ENCODE measurements at regions not wholly inside any gene's neighbourhood (a gene's known extent, or its start where the extent isn't known, plus 50 kb on each side); places are given as distances from the start of the nearest gene placed in this dataset.
A peak's percentile ranks its signal among the peaks of the same experiment; 100 is the strongest.

GRCh38 chr6:166056637-166057036, 111.0 kb downstream of the TBXT start (continued):
- TF ChIP-seq ZNF26 (tag by site-specific recombination; IDR thresholded peaks at IDR 0.05) (no peak), ZNF513 (tag by site-specific recombination; IDR thresholded peaks at IDR 0.05) (no peak), ZNF501 (tag by site-specific recombination; IDR thresholded peaks at IDR 0.05) (no peak), ZNF843 (tag by site-specific recombination; IDR thresholded peaks at IDR 0.05) (no peak), KLF7 (tag by site-specific recombination; IDR thresholded peaks at IDR 0.05; ENCODE audit: borderline replicate concordance) (no peak)

- TF ChIP-seq OVOL3 (tag by site-specific recombination; IDR thresholded peaks at IDR 0.05) (no peak), HOXC10 (CRISPR knock-in tag; IDR thresholded peaks at IDR 0.05) (no peak), ZNF514 (tag by site-specific recombination; IDR thresholded peaks at IDR 0.05) (no peak)
Observed at GRCh38 chr6:166055801-166056200, 111.8 kb downstream of the TBXT start.

GRCh38 chr6:166052837-166053236, 114.8 kb downstream of the TBXT start:
- no peaks in the 10 kb centered on the region for H3K36me3 ChIP-seq (ENCODE audit: control insufficient read depth in 2 of 2, insufficient read depth in 1 of 2, low read length in 2 of 2)
- no peak overlapping the region for H3K4me3 ChIP-seq (ENCODE audit: low read depth, low read length)
- ChIA-PET CTCF (interaction anchor here (0.8 kb wide), 1 partner anchor 43 kb away, joined by 3 read pairs; no protein-coding TSS in a partner anchor), POLR2A (no interaction called here)
- no peak overlapping the region for H3K27ac ChIP-seq (ENCODE audit: extremely low read depth, low read depth, low read length)
- H3K4me1 ChIP-seq (ENCODE audit: control insufficient read depth, insufficient read depth, low read length), result no peaks in the 10 kb centered on the region
- H3K9me3 ChIP-seq (ENCODE audit: control insufficient read depth, insufficient read depth, low read depth, low read length), result no peaks in the 10 kb centered on the region
- TF ChIP-seq ZSCAN4 (tag by site-specific recombination; IDR thresholded peaks at IDR 0.05), result no peak
- TF ChIP-seq ZNF510 (tag by site-specific recombination; IDR thresholded peaks at IDR 0.05; ENCODE audit: insufficient replicate concordance), result peak; percentile 22
- no peak for TF ChIP-seq ZNF311 (tag by site-specific recombination; IDR thresholded peaks at IDR 0.05; ENCODE audit: borderline replicate concordance)
- TF ChIP-seq ZNF629 (tag by site-specific recombination; IDR thresholded peaks at IDR 0.05), result no peak
- TF ChIP-seq ELK4 (IDR thresholded peaks at IDR 0.05; ENCODE audit: borderline replicate concordance, low read depth, low read length), result no peak
- no peak for TF ChIP-seq ZNF10 (tag by site-specific recombination; IDR thresholded peaks at IDR 0.05)
- TF ChIP-seq KLF9 (tag by site-specific recombination; IDR thresholded peaks at IDR 0.05; ENCODE audit: low read depth), result no peak
- no peak for TF ChIP-seq RBAK (tag by site-specific recombination; IDR thresholded peaks at IDR 0.05)
- peak; percentile 78; the same call in 1 of the 2 replicates for TF ChIP-seq TRIM28 (IDR thresholded peaks at IDR 0.05; ENCODE audit: borderline replicate concordance, low read length)
- peak; percentile 94 for TF ChIP-seq ZNF558 (tag by site-specific recombination; IDR thresholded peaks at IDR 0.05)
- no peak for TF ChIP-seq ZBTB44 (tag by site-specific recombination; IDR thresholded peaks at IDR 0.05)
- peak; percentile 83; the same call in 1 of the 2 replicates for TF ChIP-seq ZNF626 (tag by site-specific recombination; IDR thresholded peaks at IDR 0.05)
- TF ChIP-seq PATZ1 (tag by site-specific recombination; IDR thresholded peaks at IDR 0.05), result no peak
- TF ChIP-seq ZNF280D (tag by site-specific recombination; IDR thresholded peaks at IDR 0.05), result peak; percentile 86; the same call in 1 of the 2 replicates

More at GRCh38 chr6:166055801-166056200, 111.8 kb downstream of the TBXT start:
- Histone ChIP-seq H3K36me3 (ENCODE audit: control insufficient read depth in 2 of 2, insufficient read depth in 1 of 2, low read length in 2 of 2) (no peaks in the 10 kb centered on the region), H3K27ac (ENCODE audit: extremely low read depth, low read depth, low read length) (no peak overlapping the region), H3K4me1 (ENCODE audit: control insufficient read depth, insufficient read depth, low read length) (no peaks in the 10 kb centered on the region), H3K9me3 (ENCODE audit: control insufficient read depth, insufficient read depth, low read depth, low read length) (no peaks in the 10 kb centered on the region), H3K4me3 (ENCODE audit: low read depth, low read length) (no peak overlapping the region)
- CTCF ChIA-PET, result no interaction called here
- POLR2A ChIA-PET, result no interaction called here

Measured in HEK293 (cell line).